ENCODE measurements at regions not wholly inside any gene's neighbourhood (a gene's known extent, or its start where the extent isn't known, plus 50 kb on each side); places are given as distances from the start of the nearest gene placed in this dataset.

DNA sequence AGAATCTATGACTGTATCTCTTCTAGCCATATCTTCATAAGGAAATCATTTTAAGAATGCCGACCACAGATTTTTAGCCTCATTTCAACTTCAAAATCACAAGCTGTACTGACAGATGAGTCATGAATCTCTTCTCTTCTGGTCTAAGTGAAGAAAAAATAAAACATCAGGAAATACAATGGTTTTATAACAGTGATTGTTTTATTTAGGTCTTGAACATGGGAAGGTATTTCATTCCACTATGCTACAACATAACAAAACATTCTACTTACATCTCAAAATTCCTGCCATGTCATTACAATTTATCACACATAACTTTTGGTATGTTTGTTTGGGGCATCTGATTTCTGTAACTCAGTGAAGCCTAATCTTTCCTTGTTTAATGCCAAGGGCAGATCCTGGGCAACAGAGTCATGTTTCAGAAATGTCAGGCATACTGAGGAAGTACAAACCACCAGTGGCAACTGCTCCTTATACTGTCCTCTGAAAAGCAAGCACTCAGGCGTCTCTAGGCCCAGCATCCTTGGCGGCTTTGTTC, 325.0 kb downstream of the PDHA2 start:
- no peak overlapping the region for H3K4me3 ChIP-seq (ENCODE audit: control extremely low read depth in 1 of 5, extremely low read depth in 1 of 5, insufficient read depth in 1 of 5, low read depth in 2 of 5, low read length in 4 of 5)
- TF ChIP-seq, protein P1, sequence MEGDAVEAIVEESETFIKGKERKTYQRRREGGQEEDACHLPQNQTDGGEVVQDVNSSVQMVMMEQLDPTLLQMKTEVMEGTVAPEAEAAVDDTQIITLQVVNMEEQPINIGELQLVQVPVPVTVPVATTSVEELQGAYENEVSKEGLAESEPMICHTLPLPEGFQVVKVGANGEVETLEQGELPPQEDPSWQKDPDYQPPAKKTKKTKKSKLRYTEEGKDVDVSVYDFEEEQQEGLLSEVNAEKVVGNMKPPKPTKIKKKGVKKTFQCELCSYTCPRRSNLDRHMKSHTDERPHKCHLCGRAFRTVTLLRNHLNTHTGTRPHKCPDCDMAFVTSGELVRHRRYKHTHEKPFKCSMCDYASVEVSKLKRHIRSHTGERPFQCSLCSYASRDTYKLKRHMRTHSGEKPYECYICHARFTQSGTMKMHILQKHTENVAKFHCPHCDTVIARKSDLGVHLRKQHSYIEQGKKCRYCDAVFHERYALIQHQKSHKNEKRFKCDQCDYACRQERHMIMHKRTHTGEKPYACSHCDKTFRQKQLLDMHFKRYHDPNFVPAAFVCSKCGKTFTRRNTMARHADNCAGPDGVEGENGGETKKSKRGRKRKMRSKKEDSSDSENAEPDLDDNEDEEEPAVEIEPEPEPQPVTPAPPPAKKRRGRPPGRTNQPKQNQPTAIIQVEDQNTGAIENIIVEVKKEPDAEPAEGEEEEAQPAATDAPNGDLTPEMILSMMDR (IDR thresholded peaks at IDR 0.05), result no peak
- TF ChIP-seq EZH2 (IDR thresholded peaks at IDR 0.05; ENCODE audit: borderline replicate concordance, insufficient read depth, low read depth, low read length, poor library complexity, severe bottlenecking), result no peak
- no peak overlapping the region for H3K27ac ChIP-seq (ENCODE audit: low read length in 2 of 2)
- H3K36me3 ChIP-seq (replicated peaks in 1 of 2; ENCODE audit: control extremely low read depth in 1 of 2, control insufficient read depth in 1 of 2, extremely low read depth in 1 of 2, insufficient read depth in 2 of 2, low read length in 1 of 2), result no peaks in the 10 kb centered on the region
- H2AFZ ChIP-seq (ENCODE audit: insufficient read depth, low read depth, low read length, poor library complexity, severe bottlenecking), result no peak overlapping the region
- H4K20me1 ChIP-seq (ENCODE audit: control insufficient read depth, insufficient read depth, low read length, poor library complexity, severe bottlenecking), result no peaks in the 10 kb centered on the region
- Mint-ChIP-seq H3K4me3 (no peak overlapping the region), H3K27ac (no peak overlapping the region), H3K27me3 (no peaks in the 10 kb centered on the region), H3K9me3 (ENCODE audit: insufficient read depth) (peaks cover 4% of the 10 kb centered on the region), H3K4me1 (no peaks in the 10 kb centered on the region)
- H3K79me2 ChIP-seq (ENCODE audit: control insufficient read depth, insufficient read depth, low read length), result no peaks in the 10 kb centered on the region
- DNase-seq, result no peak
- ATAC-seq (ENCODE audit: low read depth), result no peak
- H3K27me3 ChIP-seq (replicated peaks in 1 of 4; ENCODE audit: control extremely low read depth in 1 of 4, control insufficient read depth in 3 of 4, insufficient read depth in 4 of 4, low read length in 3 of 4), result no peaks in the 10 kb centered on the region
- CTCF ChIA-PET, result no interaction called here
- intact Hi-C loops (cut with micrococcal nuclease), result no loop called here
- H3K4me1 ChIP-seq (ENCODE audit: control insufficient read depth in 2 of 2, insufficient read depth in 2 of 2, low read length in 2 of 2), result no peaks in the 10 kb centered on the region
- H3K4me2 ChIP-seq (replicated peaks; ENCODE audit: low read depth, low read length, poor library complexity, severe bottlenecking), result no peak overlapping the region
- POLR2A ChIA-PET, result no interaction called here
- peaks cover 0 to 5% (median 2%) of the 10 kb centered on the region in 3 donors for H3K9me3 ChIP-seq (ENCODE audit: control extremely low read depth in 1 of 3, control insufficient read depth in 2 of 3, insufficient read depth in 1 of 3, low read length in 2 of 3)
- H3K9ac ChIP-seq (ENCODE audit: low read length), result no peak overlapping the region
- WGBS (ENCODE audit: insufficient coverage), result no CpG with 5 or more reads among the region's 3 CpGs

DNA sequence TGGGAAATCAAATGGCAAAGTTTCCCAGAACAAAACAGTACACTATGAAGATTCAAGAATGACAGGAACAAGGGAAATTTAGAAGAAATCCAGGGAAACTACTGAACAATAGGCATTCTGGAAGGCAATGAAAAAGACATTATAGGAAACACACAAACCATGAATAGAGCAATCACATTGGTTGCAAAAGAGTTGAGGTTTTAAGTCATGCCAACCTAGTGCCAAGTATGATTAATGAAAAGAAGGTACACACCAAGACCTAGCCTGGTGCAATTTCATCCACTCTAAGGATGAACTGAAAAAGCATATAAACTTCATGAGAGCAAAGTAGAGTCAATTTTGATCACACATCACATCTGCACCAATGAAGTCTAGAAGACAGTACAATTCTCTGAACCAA, 326.9 kb downstream of the PDHA2 start:
- intact Hi-C loops (cut with micrococcal nuclease), result no loop called here
- Histone ChIP-seq H3K4me3 (ENCODE audit: control extremely low read depth in 1 of 5, extremely low read depth in 1 of 5, insufficient read depth in 1 of 5, low read depth in 2 of 5, low read length in 4 of 5) (no peak overlapping the region), H3K27me3 (replicated peaks in 1 of 4; ENCODE audit: control extremely low read depth in 1 of 4, control insufficient read depth in 3 of 4, insufficient read depth in 4 of 4, low read length in 3 of 4) (no peaks in the 10 kb centered on the region), H3K9me3 (ENCODE audit: control extremely low read depth in 1 of 3, control insufficient read depth in 2 of 3, insufficient read depth in 1 of 3, low read length in 2 of 3) (peaks cover 0 to 11% (median 2%) of the 10 kb centered on the region in 3 donors), H3K79me2 (ENCODE audit: control insufficient read depth, insufficient read depth, low read length) (no peaks in the 10 kb centered on the region), H3K27ac (ENCODE audit: low read length in 2 of 2) (no peak overlapping the region), H3K4me1 (ENCODE audit: control insufficient read depth in 2 of 2, insufficient read depth in 2 of 2, low read length in 2 of 2) (no peaks in the 10 kb centered on the region), H4K20me1 (ENCODE audit: control insufficient read depth, insufficient read depth, low read length, poor library complexity, severe bottlenecking) (no peaks in the 10 kb centered on the region), H3K9ac (ENCODE audit: low read length) (no peak overlapping the region), H3K36me3 (replicated peaks in 1 of 2; ENCODE audit: control extremely low read depth in 1 of 2, control insufficient read depth in 1 of 2, extremely low read depth in 1 of 2, insufficient read depth in 2 of 2, low read length in 1 of 2) (no peaks in the 10 kb centered on the region), H2AFZ (ENCODE audit: insufficient read depth, low read depth, low read length, poor library complexity, severe bottlenecking) (no peak overlapping the region), H3K4me2 (replicated peaks; ENCODE audit: low read depth, low read length, poor library complexity, severe bottlenecking) (no peak overlapping the region)
- Mint-ChIP-seq H3K27me3 (no peaks in the 10 kb centered on the region), H3K27ac (no peak overlapping the region), H3K9me3 (ENCODE audit: insufficient read depth) (peaks cover 10% of the 10 kb centered on the region), H3K4me3 (no peak overlapping the region), H3K4me1 (no peaks in the 10 kb centered on the region)
- DNase-seq (no peak), ATAC-seq (ENCODE audit: low read depth) (no peak)
- ChIA-PET CTCF (no interaction called here), POLR2A (no interaction called here)
- no peak for TF ChIP-seq EZH2 (IDR thresholded peaks at IDR 0.05; ENCODE audit: borderline replicate concordance, insufficient read depth, low read depth, low read length, poor library complexity, severe bottlenecking)
- TF ChIP-seq, protein P1 (IDR thresholded peaks at IDR 0.05), result no peak
